Testis (tissue), 2 donors: ENCODE measurements at regions not wholly inside any gene's neighbourhood (a gene's known extent, or its start where the extent isn't known, plus 50 kb on each side); places are given as distances from the start of the nearest gene placed in this dataset.

Source experiments
- POLR2A ChIP-seq: fragments of 450-650 bp; IDR thresholded peaks from one replicate; pipeline ENCODE4 v1.6.1; 2017; ENCODE audit warnings: antibody characterized with exemption, mild to moderate bottlenecking, moderate library complexity
- TF ChIP-seq, protein P1 (sequence below), 3 experiments: fragments of 450-650 bp in 2 of 3; fragments of 200-600 bp in 1 of 3; sonication (generic) in 1 of 3; IDR thresholded peaks; one replicate each; pipeline ENCODE4 v1.5.1; 2016 to 2019; ENCODE audit warnings: antibody characterized with exemption in 3 of 3, mild to moderate bottlenecking in 2 of 3, moderate library complexity in 1 of 3

DNA sequence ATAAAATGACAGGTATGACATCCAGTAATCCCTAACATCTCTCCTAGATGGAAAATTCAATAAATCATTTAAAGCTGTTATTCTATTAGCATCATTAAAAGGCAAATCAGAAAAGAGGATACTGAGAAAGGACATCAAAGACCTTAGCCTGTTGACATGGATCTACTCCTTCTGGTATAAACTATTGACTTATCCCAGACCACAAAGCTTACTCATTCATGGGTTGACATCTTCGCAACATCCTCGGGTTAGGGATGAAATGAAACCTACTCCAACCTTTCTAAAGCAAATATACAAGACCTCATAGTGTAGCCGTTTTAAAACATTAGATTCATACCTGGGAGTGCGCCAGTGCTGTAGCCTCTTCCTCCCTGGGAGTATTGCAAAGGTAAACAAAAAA lies 191.5 kb upstream of the BTG1 start:
- TF ChIP-seq, protein P1, sequence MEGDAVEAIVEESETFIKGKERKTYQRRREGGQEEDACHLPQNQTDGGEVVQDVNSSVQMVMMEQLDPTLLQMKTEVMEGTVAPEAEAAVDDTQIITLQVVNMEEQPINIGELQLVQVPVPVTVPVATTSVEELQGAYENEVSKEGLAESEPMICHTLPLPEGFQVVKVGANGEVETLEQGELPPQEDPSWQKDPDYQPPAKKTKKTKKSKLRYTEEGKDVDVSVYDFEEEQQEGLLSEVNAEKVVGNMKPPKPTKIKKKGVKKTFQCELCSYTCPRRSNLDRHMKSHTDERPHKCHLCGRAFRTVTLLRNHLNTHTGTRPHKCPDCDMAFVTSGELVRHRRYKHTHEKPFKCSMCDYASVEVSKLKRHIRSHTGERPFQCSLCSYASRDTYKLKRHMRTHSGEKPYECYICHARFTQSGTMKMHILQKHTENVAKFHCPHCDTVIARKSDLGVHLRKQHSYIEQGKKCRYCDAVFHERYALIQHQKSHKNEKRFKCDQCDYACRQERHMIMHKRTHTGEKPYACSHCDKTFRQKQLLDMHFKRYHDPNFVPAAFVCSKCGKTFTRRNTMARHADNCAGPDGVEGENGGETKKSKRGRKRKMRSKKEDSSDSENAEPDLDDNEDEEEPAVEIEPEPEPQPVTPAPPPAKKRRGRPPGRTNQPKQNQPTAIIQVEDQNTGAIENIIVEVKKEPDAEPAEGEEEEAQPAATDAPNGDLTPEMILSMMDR (IDR thresholded peaks at IDR 0.05): no peak
- no peak for TF ChIP-seq POLR2A
